ENCODE measurements at regions not wholly inside any gene's neighbourhood (a gene's known extent, or its start where the extent isn't known, plus 50 kb on each side); places are given as distances from the start of the nearest gene placed in this dataset.

- no peak for TF ChIP-seq CTCF (IDR thresholded peaks at IDR 0.05; ENCODE audit: extremely low read depth in 1 of 2, insufficient read depth in 1 of 2, low read depth in 1 of 2, low read length in 2 of 2)
- TF ChIP-seq EZH2 (IDR thresholded peaks at IDR 0.05; ENCODE audit: borderline replicate concordance, low read depth, low read length, severe bottlenecking): no peak
- no peak for TF ChIP-seq FOS (IDR thresholded peaks at IDR 0.05; ENCODE audit: borderline replicate concordance, insufficient read depth, low read length)
- no peak for TF ChIP-seq MAX (IDR thresholded peaks at IDR 0.05; ENCODE audit: insufficient read depth, insufficient read length)
- TF ChIP-seq POLR2A (IDR thresholded peaks at IDR 0.05; ENCODE audit: low read depth, low read length): no peak
- TF ChIP-seq POLR2AphosphoS5 (IDR thresholded peaks at IDR 0.05; ENCODE audit: insufficient read depth, low read depth, low read length): no peak
These were observed 200.5 kb downstream of the TRIM29 start for GRCh38 chr11:119937412-119937811.

All from endothelial cell of umbilical vein (primary cell).